Left lobe of liver (tissue), 2 donors: ENCODE measurements at regions not wholly inside any gene's neighbourhood (a gene's known extent, or its start where the extent isn't known, plus 50 kb on each side); places are given as distances from the start of the nearest gene placed in this dataset.
"Not testable (repeated sequence)": the region's sequence is repeated elsewhere in the genome, so short reads cannot be mapped to it uniquely, and the experiment has no call there.

Experiments used
- ATAC-seq: fragments of 200-7000 bp; cut with Tn5 transposase; one replicate; pipeline ENCODE4 v1.9.1; 2020; ENCODE audit warnings: mild to moderate bottlenecking, moderate library complexity
- DNase-seq: peaks from one replicate; pipeline ENCODE4 v3.0.0-alpha.2; 2020; ENCODE audit warnings: low spot score
- donor health status: DM: no; HTN: no; CAD: no; lungs with moderate emphysema.
- donor health status: DM: no; HTN: yes; CAD: no.

- DNase-seq = no peak
- ATAC-seq = no peak
Measured at GRCh38 chr4:60913671-60914070, 286.5 kb upstream of the ADGRL3 start.

- not testable (repeated sequence) for DNase-seq, ATAC-seq
Measured at GRCh38 chr4:60921735-60922134, 278.4 kb upstream of the ADGRL3 start.

- DNase-seq (no peak), ATAC-seq (no peak)
Measured at GRCh38 chr4:60923075-60923474, 277.1 kb upstream of the ADGRL3 start.

- ATAC-seq (no peak), DNase-seq (no peak)
Measured at GRCh38 chr4:60926624-60927023, 273.5 kb upstream of the ADGRL3 start.

GRCh38 chr4:60930866-60931265 lies 269.3 kb upstream of the ADGRL3 start:
- DNase-seq = no peak
- ATAC-seq = no peak

- no peak for DNase-seq
- ATAC-seq = no peak
Measured at GRCh38 chr4:60934566-60935295, 265.4 kb upstream of the ADGRL3 start.

GRCh38 chr4:60938181-60938580 lies 261.9 kb upstream of the ADGRL3 start:
- ATAC-seq = no peak
- DNase-seq = no peak

GRCh38 chr4:60938621-60939020 lies 261.5 kb upstream of the ADGRL3 start:
- ATAC-seq = no peak
- DNase-seq = no peak

- no peak for ATAC-seq
- DNase-seq = no peak
Measured at GRCh38 chr4:60944060-60944459, 256.1 kb upstream of the ADGRL3 start.

- DNase-seq = no peak
- ATAC-seq = no peak
Measured at GRCh38 chr4:60945641-60946040, 254.5 kb upstream of the ADGRL3 start.

- ATAC-seq (no peak), DNase-seq (no peak)
Measured at GRCh38 chr4:60948008-60948407, 252.1 kb upstream of the ADGRL3 start.

GRCh38 chr4:60952921-60953320 lies 247.2 kb upstream of the ADGRL3 start:
- DNase-seq (no peak), ATAC-seq (no peak)

GRCh38 chr4:60953826-60954225 lies 246.3 kb upstream of the ADGRL3 start:
- DNase-seq (no peak), ATAC-seq (no peak)

GRCh38 chr4:60962286-60962685 lies 237.8 kb upstream of the ADGRL3 start:
- DNase-seq (no peak), ATAC-seq (no peak)

- ATAC-seq (no peak), DNase-seq (no peak)
Measured at GRCh38 chr4:60981534-60981933, 218.6 kb upstream of the ADGRL3 start.

- no peak for ATAC-seq
Measured at GRCh38 chr4:60989141-60989540, 211.0 kb upstream of the ADGRL3 start.

GRCh38 chr4:60992037-60992436 lies 208.1 kb upstream of the ADGRL3 start:
- no peak for DNase-seq
- no peak for ATAC-seq

More at GRCh38 chr4:60989141-60989540, 211.0 kb upstream of the ADGRL3 start:
- DNase-seq = no peak

- ATAC-seq (no peak), DNase-seq (no peak)
Measured at GRCh38 chr4:61003301-61003700, 196.8 kb upstream of the ADGRL3 start.

GRCh38 chr4:61004651-61005170 lies 195.4 kb upstream of the ADGRL3 start:
- ATAC-seq (no peak), DNase-seq (no peak)

- ATAC-seq (no peak), DNase-seq (no peak)
Measured at GRCh38 chr4:61011051-61011450, 189.1 kb upstream of the ADGRL3 start.

- not testable (repeated sequence) for ATAC-seq, DNase-seq
Measured at GRCh38 chr4:61011936-61012335, 188.2 kb upstream of the ADGRL3 start.

GRCh38 chr4:61024610-61025009 lies 175.5 kb upstream of the ADGRL3 start:
- DNase-seq (no peak), ATAC-seq (no peak)

- no peak for ATAC-seq
Measured at GRCh38 chr4:61027939-61028338, 172.2 kb upstream of the ADGRL3 start.

More at GRCh38 chr4:61027939-61028338, 172.2 kb upstream of the ADGRL3 start:
- no peak for DNase-seq
